Activated T-helper 1 cell treated with anti-CD3 and anti-CD28 coated beads, Interleukin-2, amount 50 U/mL, for 16 hours (primary cell): ENCODE measurements at regions not wholly inside any gene's neighbourhood (a gene's known extent, or its start where the extent isn't known, plus 50 kb on each side); places are given as distances from the start of the nearest gene placed in this dataset.

Experiments
- DNase-seq, 2 donors: peaks; one replicate each; pipeline ENCODE4 v3.0.0-alpha.2; 2020; ENCODE audit warnings: low read depth in 1 of 2, low spot score in 1 of 2

DNA sequence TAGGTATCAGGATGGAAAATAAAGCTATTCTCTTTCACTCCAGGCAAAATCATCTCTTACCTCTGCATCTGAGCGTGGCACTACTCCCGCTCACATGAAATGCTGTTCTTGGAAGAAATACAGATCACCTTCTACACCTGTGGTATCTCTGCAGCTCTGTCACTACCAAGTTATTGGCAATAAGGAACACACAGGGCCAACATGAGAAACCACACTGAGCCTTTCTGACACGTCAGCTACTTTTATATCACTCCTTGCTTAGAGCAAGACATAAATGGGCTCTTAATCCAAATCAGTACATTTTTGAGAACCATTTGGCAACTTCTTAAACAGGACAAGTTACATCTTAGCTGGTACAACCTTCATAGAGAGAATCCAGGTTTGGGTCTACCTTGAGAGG lies 101.8 kb upstream of the GUCY1A1 start:
- DNase-seq = no peak

DNA sequence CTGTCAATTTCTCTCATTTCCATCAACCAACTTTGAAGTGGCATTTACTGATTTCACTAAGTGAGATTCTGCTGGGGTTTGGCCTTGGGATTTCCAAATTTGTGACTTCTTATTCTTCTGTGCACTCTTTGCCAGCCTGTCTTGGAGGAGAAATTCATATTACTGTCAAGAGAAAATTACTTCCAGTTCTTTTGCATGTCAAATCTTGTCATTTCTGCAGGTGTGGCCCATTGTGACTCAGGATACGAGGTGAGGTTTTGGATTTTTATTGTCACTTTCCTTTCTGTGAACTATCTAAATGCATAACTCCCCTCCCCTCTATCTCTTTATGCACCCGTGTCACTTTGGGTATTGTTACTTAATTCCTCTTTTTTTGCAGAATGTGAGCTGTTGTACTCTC lies 102.6 kb upstream of the GUCY1A1 start:
- no peak for DNase-seq

DNA sequence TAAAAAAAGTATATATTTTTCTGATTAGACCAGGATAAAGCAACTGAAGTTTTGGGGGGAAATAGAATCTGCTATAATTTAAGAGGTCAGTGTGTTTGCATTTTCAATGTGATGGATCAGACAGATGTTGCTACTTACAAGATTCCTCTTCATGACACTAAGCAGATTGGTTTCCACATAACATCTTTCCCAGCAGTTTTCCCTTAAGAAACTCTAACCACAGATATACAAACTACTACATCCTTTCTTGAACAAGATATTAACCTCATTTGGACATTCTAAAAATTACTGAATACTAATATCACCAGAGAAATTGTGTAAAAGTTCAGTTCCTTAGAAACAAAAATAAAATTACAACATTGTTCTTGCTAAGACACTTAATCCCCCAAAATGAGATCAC lies 106.7 kb upstream of the GUCY1A1 start:
- no peak for DNase-seq

DNA sequence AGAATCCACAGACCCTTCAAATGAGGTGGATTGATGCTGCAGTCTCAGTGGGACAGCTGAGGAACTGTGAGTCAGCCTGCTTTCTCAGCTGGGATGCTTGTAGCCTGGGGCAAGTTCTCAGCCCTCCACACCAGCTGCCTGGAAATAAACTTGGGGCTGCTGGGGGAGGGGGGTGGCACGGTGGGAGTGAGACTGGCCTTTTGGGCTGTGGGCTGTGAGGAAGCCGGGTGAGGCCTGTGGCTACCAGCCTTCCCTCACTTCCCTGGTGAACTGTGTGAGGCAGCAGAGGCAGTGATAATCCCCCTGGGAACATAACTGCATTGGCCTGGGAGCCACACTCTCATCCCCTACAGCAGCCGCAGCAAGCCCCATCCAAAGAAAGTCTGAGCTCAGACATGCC lies 114.5 kb upstream of the GUCY1A1 start:
- DNase-seq = no peak

DNA sequence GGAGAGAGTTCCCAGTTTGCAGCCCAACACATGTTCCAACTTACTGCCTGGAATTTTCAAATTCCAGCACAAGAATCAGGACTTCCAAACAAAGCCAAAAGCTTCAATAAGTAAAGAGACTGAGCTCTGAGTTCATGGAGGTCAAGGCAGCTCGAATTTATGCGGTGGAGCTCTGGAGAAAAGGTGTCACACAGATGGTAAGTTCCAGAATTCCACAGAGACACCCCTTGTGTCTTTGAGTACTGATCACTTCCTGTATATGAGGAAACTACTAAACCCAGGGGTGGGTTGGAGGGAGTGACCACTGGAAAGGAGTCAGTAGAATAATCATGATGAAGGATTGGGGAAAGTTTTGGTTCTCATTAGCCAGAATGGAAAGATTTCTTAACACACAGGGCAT lies 118.5 kb upstream of the GUCY1A1 start:
- no peak for DNase-seq

DNA sequence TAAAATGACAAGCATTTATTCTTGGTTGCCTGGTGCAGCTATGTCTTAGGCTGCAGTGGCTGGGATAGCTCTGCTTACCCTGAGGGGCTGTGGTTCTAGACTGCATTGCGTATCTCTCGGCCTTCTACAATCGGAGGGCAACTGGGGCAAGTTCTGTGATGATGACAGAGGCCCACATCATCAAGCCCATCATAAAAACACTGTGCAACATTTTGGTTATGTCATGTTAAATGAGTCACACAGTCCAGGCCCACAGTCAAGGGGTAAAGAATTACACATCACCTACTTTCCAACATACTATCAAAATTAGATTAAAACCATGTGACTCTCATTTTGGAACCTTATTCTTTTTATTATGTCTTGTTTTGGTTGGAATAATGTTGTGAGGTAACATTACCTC lies 120.2 kb upstream of the GUCY1A1 start:
- DNase-seq = no peak

DNA sequence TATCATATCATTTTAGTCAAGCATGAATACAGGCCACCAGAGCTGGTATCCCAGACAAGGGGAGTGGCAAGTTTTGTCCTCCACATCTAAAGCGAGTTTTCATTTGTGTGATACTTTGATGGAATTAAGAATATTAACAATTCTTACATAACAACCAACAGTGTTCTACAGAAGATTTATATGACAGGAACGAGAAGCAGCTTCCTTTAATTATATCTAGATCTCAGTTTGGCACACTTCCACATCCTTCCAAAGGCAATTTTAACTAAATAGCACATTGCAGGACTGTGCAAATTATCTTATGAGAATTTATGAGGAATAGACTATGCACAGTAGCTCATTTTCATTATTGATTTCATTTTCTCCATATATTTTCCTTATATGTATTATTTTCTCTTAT lies 121.2 kb upstream of the GUCY1A1 start:
- DNase-seq = no peak

DNA sequence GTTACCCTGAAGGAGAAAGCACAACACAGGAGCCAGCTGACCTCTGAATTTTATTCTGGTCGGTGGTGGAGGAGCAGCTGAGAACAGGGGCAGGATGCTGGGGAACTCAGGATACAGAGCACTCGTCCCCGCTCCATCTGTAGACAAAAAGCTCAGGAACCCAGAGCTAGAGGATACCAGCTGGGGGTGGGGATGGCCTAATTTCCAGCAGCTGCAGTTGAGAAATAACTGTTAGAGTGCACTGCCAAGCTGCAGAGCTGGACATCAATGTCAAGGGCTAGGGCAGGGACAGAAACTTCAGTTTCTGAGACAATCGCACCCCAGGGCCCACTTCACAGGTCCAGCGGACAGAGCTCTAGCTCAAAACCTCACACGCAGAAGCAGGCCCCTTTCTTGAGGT lies 122.1 kb upstream of the GUCY1A1 start:
- DNase-seq = no peak

DNA sequence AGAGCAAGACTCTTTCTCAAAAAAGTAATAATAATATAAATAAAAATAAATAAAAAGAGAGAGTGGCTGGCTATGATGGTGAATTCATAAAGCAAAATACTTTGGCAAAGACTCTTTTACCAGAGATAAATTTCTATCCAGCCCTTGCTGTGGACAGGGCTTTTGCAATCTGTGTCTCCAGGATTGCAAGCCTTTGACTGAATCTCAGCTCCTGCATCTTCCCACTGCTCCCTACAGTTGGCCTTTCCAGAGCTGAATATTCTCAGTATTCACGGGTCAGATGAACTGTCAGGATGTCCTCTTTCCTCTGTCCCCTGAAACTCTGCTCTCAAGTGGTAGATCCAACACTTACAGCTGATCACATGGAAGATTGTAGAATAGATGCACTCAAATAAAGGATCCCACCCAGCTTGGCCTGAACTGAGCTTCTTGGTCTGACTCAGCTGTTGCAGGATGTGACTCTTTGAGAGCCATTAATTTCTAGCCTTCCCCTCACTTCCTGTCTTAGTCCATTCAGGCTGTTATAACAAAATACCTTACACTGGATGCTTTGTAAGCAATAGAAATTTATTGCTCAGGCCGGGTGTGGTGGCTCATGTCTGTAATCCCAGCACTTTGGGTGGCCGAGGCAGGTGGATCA lies 123.4 kb upstream of the GUCY1A1 start:
- DNase-seq = no peak

DNA sequence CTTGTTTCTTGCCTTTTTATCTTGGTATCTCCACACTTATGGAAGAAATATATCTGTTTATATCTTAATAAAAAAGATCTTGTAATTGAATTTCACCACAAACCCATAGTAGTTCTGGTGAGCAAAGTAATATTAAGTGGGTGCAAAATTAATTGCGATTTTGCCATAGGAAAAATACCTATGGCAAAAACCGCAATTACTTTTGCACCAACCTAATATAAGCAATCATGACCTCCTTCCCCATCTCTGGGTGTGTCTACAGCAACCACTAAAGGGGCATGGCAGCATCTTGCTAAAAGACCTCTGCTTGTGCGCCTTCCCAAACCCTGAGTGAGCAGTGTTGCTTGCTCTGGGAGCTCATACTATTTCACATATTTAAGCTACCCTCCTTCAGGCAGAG lies 124.2 kb upstream of the GUCY1A1 start:
- DNase-seq = no peak

DNA sequence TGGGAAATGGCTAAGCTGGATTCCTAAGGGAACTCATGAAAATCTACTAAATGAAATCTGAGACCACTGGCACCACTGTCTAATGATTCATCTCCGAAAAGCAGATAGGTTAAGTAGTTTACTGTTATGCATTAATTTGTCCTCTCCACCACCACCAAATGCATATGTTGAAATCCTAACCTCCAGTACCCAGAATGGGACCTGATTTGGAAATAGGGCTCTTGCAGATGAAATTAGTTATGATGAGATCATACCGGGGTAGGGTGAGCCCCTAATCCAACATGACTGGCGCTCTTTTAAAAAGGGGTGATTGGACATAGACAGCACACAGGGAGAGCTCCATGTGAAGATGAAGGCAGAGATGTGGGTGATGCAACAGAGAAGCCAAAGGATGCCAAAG lies 124.9 kb upstream of the GUCY1A1 start:
- DNase-seq = no peak

DNA sequence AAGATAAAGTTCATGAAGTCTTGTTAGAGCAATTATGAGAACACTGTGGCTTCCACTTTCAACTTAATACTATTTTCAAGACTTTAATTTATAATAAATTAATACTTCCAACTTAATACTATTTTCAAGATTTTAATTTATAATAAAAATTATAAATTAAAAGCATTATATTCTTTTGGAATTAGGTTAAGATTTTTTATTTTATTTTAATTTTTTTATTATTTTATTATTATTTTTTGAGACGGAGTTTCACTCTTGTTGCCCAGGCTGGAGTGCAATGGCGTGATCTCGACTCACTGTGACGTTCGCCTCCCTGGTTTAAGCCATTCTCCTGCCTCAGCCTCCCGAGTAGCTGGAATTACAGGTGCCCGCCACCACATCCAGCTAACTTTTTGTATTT lies 126.0 kb upstream of the GUCY1A1 start:
- no peak for DNase-seq

DNA sequence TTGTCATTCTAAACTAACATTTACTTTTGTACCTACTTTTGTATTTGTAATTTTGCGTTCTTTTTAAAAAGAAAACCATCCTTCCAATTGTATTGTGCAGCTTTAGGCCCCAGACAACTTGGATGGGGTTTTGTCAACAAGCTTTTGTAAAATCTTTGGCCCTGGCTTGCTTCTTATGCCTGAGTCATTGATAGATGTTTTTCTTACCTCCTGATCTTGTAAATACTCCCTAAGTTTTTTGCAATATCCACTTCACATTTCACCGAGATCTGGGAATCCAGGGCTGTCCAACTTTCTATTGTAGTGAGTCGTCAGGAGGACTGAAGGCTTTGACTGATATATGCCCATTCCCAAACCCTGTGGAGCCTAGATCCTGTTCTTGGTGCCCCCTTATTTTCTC lies 126.9 kb upstream of the GUCY1A1 start:
- DNase-seq = no peak

DNA sequence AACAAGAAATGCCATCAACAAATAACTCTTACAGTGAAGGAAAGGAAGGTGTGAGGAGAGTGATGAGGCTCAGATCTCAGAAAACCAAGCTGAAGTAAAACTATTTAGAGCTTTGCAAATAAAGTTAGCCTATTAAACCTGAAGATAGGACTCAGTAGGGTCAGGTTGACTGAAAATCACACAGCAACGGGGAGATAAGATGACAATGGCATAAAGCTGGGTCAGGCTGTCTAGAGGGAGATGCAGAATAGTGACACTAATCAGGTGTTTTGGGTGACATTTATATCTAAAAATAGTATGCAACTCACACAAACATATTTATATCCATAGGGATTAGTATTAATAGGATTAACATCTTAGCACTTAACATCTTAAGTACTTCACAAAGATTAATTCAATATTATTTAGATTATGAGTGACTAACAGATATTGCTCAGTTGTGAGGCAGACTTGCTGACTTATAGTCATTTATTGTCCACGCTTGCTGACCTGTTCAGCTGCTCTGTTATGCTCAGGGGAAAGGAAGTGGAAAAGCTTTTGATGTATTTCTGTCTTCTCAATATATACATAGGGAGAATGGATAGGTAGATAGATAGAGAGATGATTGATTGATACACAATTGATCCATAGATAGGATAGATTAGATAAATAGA lies 130.7 kb upstream of the GUCY1A1 start:
- no peak for DNase-seq

DNA sequence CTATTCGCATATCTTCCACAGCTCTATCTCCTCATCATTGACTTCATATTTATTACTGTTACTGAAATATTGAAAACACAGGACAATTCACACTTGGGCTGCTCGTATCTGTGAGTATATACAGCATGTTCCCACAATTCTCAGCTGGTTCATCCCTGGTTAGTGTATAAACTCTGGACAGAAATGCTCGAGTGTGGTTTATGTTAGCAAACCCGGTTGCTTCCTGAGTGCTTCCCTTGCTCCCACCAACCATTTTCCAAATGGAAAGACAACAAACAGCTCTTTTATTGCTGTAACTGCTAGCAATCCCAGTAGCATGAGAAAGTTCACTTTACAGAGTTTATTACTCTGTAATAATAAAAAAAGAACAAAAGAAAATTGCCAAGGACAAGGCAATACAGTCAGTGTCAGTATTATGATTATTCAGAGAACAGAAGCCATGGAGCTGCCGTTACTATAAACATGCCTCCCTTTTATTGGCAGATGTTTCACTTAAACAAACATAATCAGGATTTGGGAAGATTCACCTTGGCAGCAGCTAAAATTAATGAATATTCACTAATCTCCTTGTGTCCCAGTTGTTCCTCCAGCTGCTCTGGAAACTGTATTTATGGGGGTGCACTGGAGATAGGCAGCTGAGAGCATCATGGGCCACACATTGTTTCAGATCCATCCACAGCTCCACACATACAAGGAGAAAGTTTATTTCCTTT lies 134.1 kb upstream of the GUCY1A1 start:
- no peak for DNase-seq

DNA sequence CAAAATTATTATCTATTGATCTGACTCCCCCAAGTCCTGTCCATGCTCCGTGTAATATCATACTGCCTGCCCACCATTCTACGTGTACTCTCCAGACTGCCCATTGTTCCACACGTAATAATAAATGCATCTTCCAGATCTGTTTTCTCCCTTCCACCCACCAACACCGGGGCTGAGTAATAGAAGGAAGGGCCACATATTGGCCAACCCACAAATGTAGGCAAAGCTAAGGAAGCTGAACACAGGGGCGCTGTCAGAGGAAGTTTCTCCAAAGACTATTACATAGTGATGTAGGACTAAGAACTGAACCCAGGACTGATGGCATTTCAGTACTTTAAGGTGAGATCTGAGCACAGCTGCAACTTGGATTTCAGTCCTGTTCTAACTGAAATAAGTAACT lies 135.8 kb upstream of the GUCY1A1 start:
- no peak for DNase-seq

DNA sequence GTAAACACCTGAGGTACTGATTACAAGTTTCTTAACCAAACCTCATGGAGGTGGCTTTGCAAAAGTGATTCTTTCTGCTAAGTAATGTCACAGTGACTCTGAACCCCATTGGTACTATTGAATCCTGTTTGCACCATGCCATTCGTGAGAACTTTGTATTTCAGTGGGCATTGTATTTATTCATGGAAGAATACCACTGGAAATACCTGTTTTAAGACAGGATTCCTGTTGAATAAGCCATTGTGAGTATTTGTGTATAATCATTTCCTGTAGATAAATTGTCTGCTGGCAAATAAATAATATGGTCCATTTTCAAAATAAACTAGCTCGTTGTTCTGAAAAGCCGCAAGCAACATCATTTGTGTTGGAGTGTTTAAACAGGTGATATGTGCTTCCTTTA lies 136.4 kb upstream of the GUCY1A1 start:
- no peak for DNase-seq

DNA sequence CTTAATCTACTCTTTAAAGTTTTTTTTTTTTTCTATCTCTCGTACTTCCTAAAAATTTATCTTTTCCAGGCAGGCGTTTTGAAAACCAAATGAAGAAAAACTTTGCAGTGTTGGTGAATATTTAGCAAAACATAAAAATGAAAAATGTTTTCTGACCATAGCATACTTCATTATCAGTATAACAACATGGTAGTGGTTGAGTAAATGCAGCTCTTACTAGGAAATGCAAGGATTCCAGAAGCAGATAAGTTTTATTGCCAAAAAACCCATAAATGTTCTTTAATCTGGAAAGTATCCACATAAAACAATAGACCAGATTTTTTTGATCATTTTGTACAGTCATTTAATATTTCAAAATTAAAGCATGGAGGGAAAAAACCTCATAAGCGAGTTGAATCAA lies 136.9 kb upstream of the GUCY1A1 start:
- no peak for DNase-seq

DNA sequence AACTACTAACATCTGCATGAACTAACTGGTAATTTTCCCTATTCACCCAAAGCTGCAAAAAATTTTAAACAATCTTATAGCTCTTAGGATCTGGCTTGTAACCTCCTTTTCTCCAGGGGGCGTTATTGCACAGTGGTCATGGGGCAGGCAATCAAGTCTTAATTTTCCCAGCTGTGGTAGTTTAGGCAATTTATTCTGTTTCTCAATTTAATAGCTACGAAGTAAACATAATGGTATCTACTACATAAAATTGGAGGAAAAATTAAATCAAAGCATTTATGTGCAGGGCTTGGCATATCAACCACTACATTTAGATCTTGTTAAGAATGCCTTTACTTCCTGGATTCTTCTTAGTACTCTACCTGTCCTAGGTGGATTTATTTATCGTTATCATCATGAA lies 137.4 kb upstream of the GUCY1A1 start:
- DNase-seq = no peak

DNA sequence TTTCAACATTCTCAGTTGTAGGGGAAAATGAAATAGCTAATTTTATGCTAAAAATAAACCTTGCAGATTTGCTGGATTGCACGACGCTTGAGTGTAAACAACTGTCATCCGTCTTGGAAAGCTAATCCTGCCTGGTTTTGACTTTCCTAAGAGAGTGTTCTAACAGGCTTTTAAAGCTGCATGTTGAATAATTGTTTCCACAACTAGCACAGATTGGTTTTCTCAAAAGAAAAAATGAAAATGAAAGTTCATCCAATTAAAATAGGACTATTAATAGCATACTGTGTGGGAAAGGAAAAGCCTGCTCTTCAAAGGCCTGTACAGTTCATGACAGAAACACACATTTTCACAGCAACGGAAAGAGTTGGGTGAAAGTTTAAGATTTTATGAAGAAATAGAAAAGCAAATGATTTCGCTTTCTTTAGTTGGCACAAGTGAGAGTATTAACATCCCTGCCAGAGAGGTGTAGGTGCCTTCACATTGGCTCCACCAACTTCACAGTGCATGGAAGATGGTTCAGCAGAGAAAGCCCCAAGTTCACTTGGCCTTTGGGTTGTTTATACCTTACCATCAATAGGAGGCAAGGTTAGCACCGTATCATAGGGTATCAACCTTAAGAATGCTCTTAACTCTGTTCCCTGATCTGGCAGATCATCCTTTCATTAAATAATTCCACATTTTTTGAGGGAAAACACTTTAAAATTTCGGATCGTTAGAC lies 140.0 kb upstream of the GUCY1A1 start:
- DNase-seq = no peak

DNA sequence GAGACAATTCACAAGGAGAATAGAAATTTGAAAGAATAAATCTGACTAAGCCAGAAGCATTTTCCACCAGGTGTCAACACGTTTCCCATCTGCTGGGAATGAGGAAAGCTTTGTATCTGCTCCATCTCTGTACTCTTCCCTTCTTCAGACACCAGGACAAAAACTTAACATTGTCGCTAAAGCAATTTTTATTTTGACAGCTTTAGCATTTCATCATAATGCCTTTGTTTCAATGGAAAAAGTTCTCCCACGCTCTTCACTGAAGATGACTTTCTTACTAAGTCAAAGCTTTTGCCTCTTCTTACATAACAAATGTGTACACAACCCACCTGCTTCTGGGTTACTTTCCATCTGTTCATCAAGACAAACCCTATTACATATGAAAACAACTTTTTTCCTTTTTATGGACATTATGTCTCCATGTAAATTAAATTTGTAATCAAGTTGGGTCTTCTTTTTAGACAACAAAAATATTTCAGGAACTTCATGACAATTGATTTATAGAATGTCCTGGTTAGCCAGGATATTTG lies 141.7 kb upstream of the GUCY1A1 start:
- DNase-seq = no peak

DNA sequence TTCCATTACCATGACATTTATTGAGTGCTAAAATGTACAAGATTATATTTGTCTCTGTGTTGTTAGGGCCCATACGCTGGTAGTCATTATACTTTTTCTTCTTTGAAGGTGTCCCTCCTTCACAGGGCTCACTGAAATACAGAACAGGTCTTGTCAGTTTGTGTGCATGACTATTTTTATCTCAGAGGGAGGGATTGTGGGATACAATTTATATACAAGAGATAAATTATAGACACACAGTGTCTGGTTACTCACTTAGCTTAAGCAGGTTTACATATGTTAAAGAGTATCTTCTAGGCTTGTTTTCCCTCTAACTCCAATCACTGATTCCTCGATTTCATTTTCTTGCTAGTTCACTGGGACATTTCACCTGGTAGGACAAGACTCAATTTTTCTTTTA lies 143.3 kb upstream of the GUCY1A1 start:
- no peak for DNase-seq
